GM12878 (cell line): ENCODE measurements at regions not wholly inside any gene's neighbourhood (a gene's known extent, or its start where the extent isn't known, plus 50 kb on each side); places are given as distances from the start of the nearest gene placed in this dataset.

Source experiments
- ATAC-seq: fragments of 200-7000 bp; cut with Tn5 transposase; 3 replicates; pipeline ENCODE4 v1.9.1; 2020; ENCODE audit warnings: mild to moderate bottlenecking, moderate library complexity
- BruUV-seq: library from RNA; stranded (reverse); fragments of 400-500 nt; replicated peaks from 2 replicates; lab custom pipeline; 2021; lab: Mats Ljungman, UMichigan
- CTCF ChIA-PET: fragments of 300-600 bp; sonication (Branson Sonifier 250); formaldehyde crosslinking; extraction: SDS; loops from one replicate; lab custom pipeline; 2021; ENCODE audit warnings: inconsistent platforms; lab: Yijun Ruan, JAX
- POLR2A ChIA-PET: fragments of 350-600 bp; formaldehyde crosslinking; extraction: SDS; loops from one replicate; lab custom pipeline; 2021; ENCODE audit warnings: inconsistent platforms; lab: Charles Lee
- RAD21 ChIA-PET: fragments of 300-600 bp; sonication (Branson Sonifier 250); formaldehyde crosslinking; loops from one replicate; lab custom pipeline; 2023; ENCODE audit warnings: antibody characterized with exemption; ENCODE audit not compliant: unreplicated experiment; lab: Charles Lee
- SMC1A ChIA-PET: fragments of 300-600 bp; sonication (Branson Sonifier 250); formaldehyde crosslinking; loops from one replicate; lab custom pipeline; 2023; ENCODE audit not compliant: unreplicated experiment, uncharacterized antibody; lab: Charles Lee
- DNase-seq: peaks from one replicate; pipeline ENCODE4 v3.0.0-alpha.2; 2011; ENCODE audit warnings: low read depth, low spot score
- FAIRE-seq: peaks from 3 replicates; lab custom pipeline; 2011; peaks lifted over from hg19 to GRCh38; lab: Jason Lieb, UNC
- H2AFZ ChIP-seq: 2 replicates; pipeline ENCODE4 v1.6.0; 2011; ENCODE audit warnings: low read depth, low read length, control low read depth; ENCODE audit not compliant: control insufficient read depth
- H3K27ac ChIP-seq: 2 replicates; pipeline ENCODE4 v1.5.1; 2011; ENCODE audit warnings: control low read depth; ENCODE audit not compliant: control insufficient read depth, insufficient read depth
- H3K27me3 ChIP-seq, 2 experiments: replicated peaks in 1 of 2; 2 replicates each; pipeline versions ENCODE4 v1.6.0 to v1.6.1; 2011; ENCODE audit warnings: low read length in 1 of 2; ENCODE audit not compliant: control insufficient read depth in 2 of 2, insufficient read depth in 2 of 2
- H3K36me3 ChIP-seq, 2 experiments: 2 replicates each; pipeline ENCODE4 v1.5.1; 2011; ENCODE audit warnings: low read length in 1 of 2; ENCODE audit not compliant: control insufficient read depth in 2 of 2, insufficient read depth in 2 of 2
- H3K4me1 ChIP-seq: 2 replicates; pipeline ENCODE4 v1.6.1; 2011; ENCODE audit warnings: mild to moderate bottlenecking, low read length, moderate library complexity, mixed read lengths; ENCODE audit not compliant: control insufficient read depth, insufficient read depth
- H3K4me2 ChIP-seq: 2 replicates; pipeline ENCODE4 v1.6.0; 2011; ENCODE audit warnings: control low read depth; ENCODE audit not compliant: control insufficient read depth, insufficient read depth
- H3K4me3 ChIP-seq: fragments of 200-600 bp; sonication (generic); 2 replicates; pipeline ENCODE4 v1.5.1; 2016
- H3K79me2 ChIP-seq: 2 replicates; pipeline ENCODE4 v1.6.0; 2011; ENCODE audit warnings: low read length; ENCODE audit not compliant: control insufficient read depth, insufficient read depth
- H3K9ac ChIP-seq: 2 replicates; pipeline ENCODE4 v1.8.0; 2011; ENCODE audit warnings: low read length, control low read depth, mixed read lengths; ENCODE audit not compliant: control insufficient read depth, insufficient read depth
- H3K9me3 ChIP-seq: replicated peaks from 3 replicates; pipeline ENCODE4 v1.5.1; 2011; ENCODE audit warnings: mild to moderate bottlenecking, low read length; ENCODE audit not compliant: control insufficient read depth, insufficient read depth
- H4K20me1 ChIP-seq: 2 replicates; pipeline ENCODE4 v1.6.0; 2011; ENCODE audit not compliant: control insufficient read depth, insufficient read depth
- CREM ChIP-seq: IDR thresholded peaks from 2 replicates; pipeline ENCODE4 v1.6.1; 2014; ENCODE audit warnings: antibody characterized with exemption, low read depth
- DPF2 ChIP-seq: fragments of 450-650 bp; IDR thresholded peaks from 2 replicates; pipeline ENCODE4 v1.6.1; 2017; ENCODE audit warnings: mild to moderate bottlenecking
- HDAC2 ChIP-seq: fragments of 200-600 bp; sonication (generic); IDR thresholded peaks from 2 replicates; pipeline ENCODE4 v1.6.1; 2017
- IRF5 ChIP-seq: fragments of 450-650 bp; IDR thresholded peaks from 2 replicates; pipeline ENCODE4 v1.6.1; 2017; ENCODE audit warnings: borderline replicate concordance
- LARP7 ChIP-seq: fragments of 450-650 bp; IDR thresholded peaks from 2 replicates; pipeline ENCODE4 v1.6.1; 2017; ENCODE audit warnings: mild to moderate bottlenecking
- NKRF ChIP-seq: fragments of 450-650 bp; conservative IDR thresholded peaks from 2 replicates; pipeline ENCODE4 v1.6.1; 2017; ENCODE audit warnings: mild to moderate bottlenecking, moderate library complexity
- POU2F2 ChIP-seq: IDR thresholded peaks from 3 replicates; pipeline ENCODE4 v1.6.1; 2011; ENCODE audit warnings: low read depth, mild to moderate bottlenecking, low read length, borderline replicate concordance
- RBBP5 ChIP-seq: fragments of 200-600 bp; sonication (generic); conservative IDR thresholded peaks from 2 replicates; pipeline ENCODE4 v1.6.1; 2016
- RELA ChIP-seq: fragments of 450-650 bp; IDR thresholded peaks from 2 replicates; pipeline ENCODE4 v1.8.0; 2014; ENCODE audit warnings: borderline replicate concordance; ENCODE audit not compliant: partially characterized antibody
- RELB ChIP-seq: fragments of 450-650 bp; IDR thresholded peaks from 2 replicates; pipeline ENCODE4 v1.6.1; 2017; ENCODE audit warnings: low read depth, mild to moderate bottlenecking, moderate library complexity
- SRF ChIP-seq, 2 experiments: IDR thresholded peaks; 2 replicates each; pipeline ENCODE4 v1.6.1; 2011; ENCODE audit warnings: low read depth in 2 of 2, low read length in 2 of 2, mild to moderate bottlenecking in 1 of 2, moderate library complexity in 1 of 2
- TAF1 ChIP-seq: IDR thresholded peaks from 2 replicates; pipeline ENCODE4 v1.6.1; 2011; ENCODE audit warnings: mild to moderate bottlenecking, low read depth, low read length, borderline replicate concordance
- TARDBP ChIP-seq: IDR thresholded peaks from 2 replicates; pipeline ENCODE4 v1.6.1; 2016; ENCODE audit warnings: borderline replicate concordance
- TCF12 ChIP-seq: IDR thresholded peaks from 2 replicates; pipeline ENCODE4 v1.6.1; 2011; ENCODE audit warnings: low read depth, mild to moderate bottlenecking, low read length
- WRNIP1 ChIP-seq: IDR thresholded peaks from 2 replicates; pipeline ENCODE4 v1.6.1; 2011; ENCODE audit warnings: low read depth, low read length, improper control_type of control experiment, borderline replicate concordance
- ZSCAN29 ChIP-seq: fragments of 450-650 bp; IDR thresholded peaks from 2 replicates; pipeline ENCODE4 v1.6.1; 2017; ENCODE audit warnings: mild to moderate bottlenecking, moderate library complexity
- WGBS: methylation state at CpG from one replicate; pipeline ENCODE4 v1.1.6; 2016; ENCODE audit warnings: low lambda C conversion rate; ENCODE audit not compliant: insufficient replicate concordance, insufficient coverage; ENCODE audit errors: missing lambda C conversion rate; 5-methylcytosine and 5-hydroxymethylcytosine counted together
- in situ Hi-C: fragments of 300-500 bp; cut with MboI; formaldehyde crosslinking; loops from 9 replicates; pipeline ENCODE4 v1.14.3; 2018; ENCODE audit warnings: mixed read lengths
- intact Hi-C: fragments of 100-400 bp; cut with micrococcal nuclease; formaldehyde crosslinking; loops from one replicate; pipeline ENCODE4 v1.14.2; 2022; ENCODE audit not compliant: unreplicated experiment

- ChIA-PET POLR2A (no interaction called here), SMC1A (interaction anchor here (0.9 kb wide), 1 partner anchor 24 kb away, joined by 4 read pairs; no protein-coding TSS in a partner anchor), RAD21 (no interaction called here), CTCF (no interaction called here)
- H3K4me3 ChIP-seq, result no peak overlapping the region
- no TSS peak for BruUV-seq
- no peak for DNase-seq
- no peaks in the 10 kb centered on the region for H3K27me3 ChIP-seq
- H3K4me1 ChIP-seq, result no peaks in the 10 kb centered on the region
- WGBS, result 59% methylated on average over 7 of the region's 7 CpGs
- ATAC-seq, result no peak
- H4K20me1 ChIP-seq, result no peaks in the 10 kb centered on the region
- H3K9me3 ChIP-seq, result no peaks in the 10 kb centered on the region
- no peak overlapping the region for H2AFZ ChIP-seq
- in situ Hi-C loops, result no loop called here
- H3K27ac ChIP-seq, result no peak overlapping the region
- intact Hi-C loops, result no loop called here
- no peak overlapping the region for H3K4me2 ChIP-seq
- H3K36me3 ChIP-seq, result no peaks in the 10 kb centered on the region
- no peak overlapping the region for H3K9ac ChIP-seq
- H3K79me2 ChIP-seq, result no peaks in the 10 kb centered on the region
- TF ChIP-seq WRNIP1 (no peak), POU2F2 (no peak), CREM (no peak), HDAC2 (no peak), TAF1 (no peak), SRF (IDR thresholded peaks at IDR 0.05; ENCODE audit: low read depth in 2 of 2, low read length in 2 of 2) (no peak), TARDBP (no peak), TCF12 (no peak), ZSCAN29 (no peak), IRF5 (no peak), RELB (no peak), NKRF (no peak), LARP7 (no peak), RBBP5 (no peak), RELA (no peak), DPF2 (no peak)
- FAIRE-seq, result no peak
Observed at GRCh38 chr2:6653281-6653750, 212.4 kb downstream of the CMPK2 start.
